ENCODE measurements at regions not wholly inside any gene's neighbourhood (a gene's known extent, or its start where the extent isn't known, plus 50 kb on each side); places are given as distances from the start of the nearest gene placed in this dataset.

DNA sequence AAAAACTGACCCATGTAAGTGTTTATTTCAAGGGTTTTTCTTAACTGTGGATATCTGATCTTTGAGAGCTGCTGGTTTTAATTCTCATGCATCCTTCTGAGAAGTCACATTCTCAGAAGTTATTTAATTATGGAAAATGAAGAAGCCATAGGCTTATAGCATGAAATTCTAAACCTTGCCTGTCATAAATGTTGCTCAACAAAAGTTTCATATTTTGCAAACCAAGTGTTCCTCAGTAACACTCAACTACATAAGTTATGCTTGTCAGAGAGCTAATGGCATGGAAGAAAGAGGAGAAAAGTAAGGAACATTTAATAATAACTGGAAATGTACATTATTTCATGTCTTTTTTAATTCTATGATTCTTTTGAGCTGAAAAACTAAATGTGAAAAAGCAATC is 78.6 kb upstream of the MPP7 start:
- TF ChIP-seq CEBPB (IDR thresholded peaks at IDR 0.05; ENCODE audit: low read depth, low read length) (no peak), SIN3A (conservative IDR thresholded peaks at IDR 0.05 in 1 of 2, IDR thresholded peaks at IDR 0.05 in 1 of 2; ENCODE audit: low read depth in 1 of 2, low read length in 2 of 2) (no peak), GTF2F1 (IDR thresholded peaks at IDR 0.05; ENCODE audit: borderline replicate concordance, low read depth, low read length) (no peak), POLR2AphosphoS5 (IDR thresholded peaks at IDR 0.05; ENCODE audit: low read depth, low read length) (no peak), EP300 (IDR thresholded peaks at IDR 0.05; ENCODE audit: borderline replicate concordance in 1 of 2, low read depth in 2 of 2, low read length in 2 of 2) (no peak), SP1 (IDR thresholded peaks at IDR 0.05; ENCODE audit: low read depth, low read length) (no peak), POLR2A (IDR thresholded peaks at IDR 0.05; ENCODE audit: control extremely low read depth in 1 of 2, low read depth in 2 of 2, low read length in 2 of 2) (no peak), ZNF274 (IDR thresholded peaks at IDR 0.05; ENCODE audit: borderline replicate concordance, extremely low read depth, low read length) (no peak), YY1 (IDR thresholded peaks at IDR 0.05; ENCODE audit: low read depth, low read length) (no peak)
- TF ChIP-seq, protein P1, sequence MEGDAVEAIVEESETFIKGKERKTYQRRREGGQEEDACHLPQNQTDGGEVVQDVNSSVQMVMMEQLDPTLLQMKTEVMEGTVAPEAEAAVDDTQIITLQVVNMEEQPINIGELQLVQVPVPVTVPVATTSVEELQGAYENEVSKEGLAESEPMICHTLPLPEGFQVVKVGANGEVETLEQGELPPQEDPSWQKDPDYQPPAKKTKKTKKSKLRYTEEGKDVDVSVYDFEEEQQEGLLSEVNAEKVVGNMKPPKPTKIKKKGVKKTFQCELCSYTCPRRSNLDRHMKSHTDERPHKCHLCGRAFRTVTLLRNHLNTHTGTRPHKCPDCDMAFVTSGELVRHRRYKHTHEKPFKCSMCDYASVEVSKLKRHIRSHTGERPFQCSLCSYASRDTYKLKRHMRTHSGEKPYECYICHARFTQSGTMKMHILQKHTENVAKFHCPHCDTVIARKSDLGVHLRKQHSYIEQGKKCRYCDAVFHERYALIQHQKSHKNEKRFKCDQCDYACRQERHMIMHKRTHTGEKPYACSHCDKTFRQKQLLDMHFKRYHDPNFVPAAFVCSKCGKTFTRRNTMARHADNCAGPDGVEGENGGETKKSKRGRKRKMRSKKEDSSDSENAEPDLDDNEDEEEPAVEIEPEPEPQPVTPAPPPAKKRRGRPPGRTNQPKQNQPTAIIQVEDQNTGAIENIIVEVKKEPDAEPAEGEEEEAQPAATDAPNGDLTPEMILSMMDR (IDR thresholded peaks at IDR 0.05; ENCODE audit: control extremely low read depth in 1 of 3, insufficient read depth in 1 of 3, low read depth in 1 of 3, low read length in 3 of 3): no peak
- TF ChIP-seq, protein P2, sequence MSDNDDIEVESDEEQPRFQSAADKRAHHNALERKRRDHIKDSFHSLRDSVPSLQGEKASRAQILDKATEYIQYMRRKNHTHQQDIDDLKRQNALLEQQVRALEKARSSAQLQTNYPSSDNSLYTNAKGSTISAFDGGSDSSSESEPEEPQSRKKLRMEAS (IDR thresholded peaks at IDR 0.05): no peak
- TF ChIP-seq, protein P3, sequence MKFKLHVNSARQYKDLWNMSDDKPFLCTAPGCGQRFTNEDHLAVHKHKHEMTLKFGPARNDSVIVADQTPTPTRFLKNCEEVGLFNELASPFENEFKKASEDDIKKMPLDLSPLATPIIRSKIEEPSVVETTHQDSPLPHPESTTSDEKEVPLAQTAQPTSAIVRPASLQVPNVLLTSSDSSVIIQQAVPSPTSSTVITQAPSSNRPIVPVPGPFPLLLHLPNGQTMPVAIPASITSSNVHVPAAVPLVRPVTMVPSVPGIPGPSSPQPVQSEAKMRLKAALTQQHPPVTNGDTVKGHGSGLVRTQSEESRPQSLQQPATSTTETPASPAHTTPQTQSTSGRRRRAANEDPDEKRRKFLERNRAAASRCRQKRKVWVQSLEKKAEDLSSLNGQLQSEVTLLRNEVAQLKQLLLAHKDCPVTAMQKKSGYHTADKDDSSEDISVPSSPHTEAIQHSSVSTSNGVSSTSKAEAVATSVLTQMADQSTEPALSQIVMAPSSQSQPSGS (IDR thresholded peaks at IDR 0.05; ENCODE audit: low read length): no peak

All from H1 (cell line).